Spleen (tissue), 7 donors: ENCODE measurements at regions not wholly inside any gene's neighbourhood (a gene's known extent, or its start where the extent isn't known, plus 50 kb on each side); places are given as distances from the start of the nearest gene placed in this dataset.

Experiments
- CTCF ChIP-seq, 11 experiments: fragments of 200-600 bp in 7 of 11; fragments of 450-650 bp in 4 of 11; sonication (generic) in 4 of 11; IDR thresholded peaks in 8 of 11; conservative IDR thresholded peaks in 3 of 11; 1 replicate in 7 of 11; 2 replicates in 4 of 11; pipeline versions ENCODE4 v1.4.0 to v1.8.0; 2016 to 2021; ENCODE audit warnings: antibody characterized with exemption in 11 of 11, inconsistent platforms in 4 of 11, mild to moderate bottlenecking in 1 of 11
- POLR2A ChIP-seq, 3 donors: fragments of 450-650 bp; IDR thresholded peaks; one replicate each; pipeline ENCODE4 v1.5.1; 2017; ENCODE audit warnings: antibody characterized with exemption in 3 of 3, mild to moderate bottlenecking in 1 of 3
- POLR2AphosphoS5 ChIP-seq, 3 donors: sonication (generic); formaldehyde crosslinking; IDR thresholded peaks; one replicate each; pipeline ENCODE4 v1.5.1; 2017; ENCODE audit warnings: antibody characterized with exemption in 3 of 3
- donor health status: DM: no; HTN: no; CAD: no; lungs with moderate emphysema.
- donor health status: DM: no; HTN: no; CAD: no.
- donor health status: DM: no; HTN: no; CAD: no.

GRCh38 chr11:107196732-107197131 lies 178.5 kb upstream of the GUCY1A2 start:
- TF ChIP-seq POLR2A (IDR thresholded peaks at IDR 0.05) (no peak), CTCF (IDR thresholded peaks at IDR 0.05 in 8 of 11, conservative IDR thresholded peaks at IDR 0.05 in 3 of 11) (no peak), POLR2AphosphoS5 (IDR thresholded peaks at IDR 0.05) (no peak)
